CD14-positive monocyte (primary cell): ENCODE measurements at regions not wholly inside any gene's neighbourhood (a gene's known extent, or its start where the extent isn't known, plus 50 kb on each side); places are given as distances from the start of the nearest gene placed in this dataset.

ENCODE experiments used
- DNase-seq, 3 donors: peaks; one replicate each; pipeline ENCODE4 v3.0.0-alpha.2; 2011 to 2022
- H2AFZ ChIP-seq: 2 replicates; pipeline ENCODE4 v1.6.0; 2012; ENCODE audit warnings: mild to moderate bottlenecking, low read depth, low read length, inconsistent platforms; ENCODE audit not compliant: insufficient read depth, poor library complexity, severe bottlenecking
- H3K27ac ChIP-seq, 2 donors: 1 replicate in 1 of 2; 2 replicates in 1 of 2; pipeline ENCODE4 v1.5.1; 2012 to 2013; ENCODE audit warnings: low read length in 2 of 2, control low read depth in 1 of 2, inconsistent platforms in 1 of 2, low read depth in 1 of 2, mild to moderate bottlenecking in 1 of 2
- H3K27me3 ChIP-seq, 2 donors: one replicate each; pipeline versions ENCODE4 v1.6.0 to v1.6.1; 2011 to 2013; ENCODE audit warnings: low read length in 2 of 2; ENCODE audit not compliant: control insufficient read depth in 2 of 2, insufficient read depth in 2 of 2
- H3K36me3 ChIP-seq, 2 donors: replicated peaks in 1 of 2; 1 replicate in 1 of 2; 2 replicates in 1 of 2; pipeline versions ENCODE4 v1.5.1 to v1.6.1; 2012 to 2013; ENCODE audit warnings: low read length in 2 of 2, control low read depth in 1 of 2, inconsistent platforms in 1 of 2, mild to moderate bottlenecking in 1 of 2; ENCODE audit not compliant: insufficient read depth in 2 of 2, control insufficient read depth in 1 of 2
- H3K4me1 ChIP-seq, 2 donors: 1 replicate in 1 of 2; 2 replicates in 1 of 2; pipeline versions ENCODE4 v1.5.1 to v1.6.1; 2012 to 2013; ENCODE audit warnings: low read length in 2 of 2, control low read depth in 1 of 2, inconsistent platforms in 1 of 2, mild to moderate bottlenecking in 1 of 2, moderate library complexity in 1 of 2; ENCODE audit not compliant: insufficient read depth in 2 of 2, control insufficient read depth in 1 of 2
- H3K4me2 ChIP-seq: replicated peaks from 2 replicates; pipeline ENCODE3; 2012; ENCODE audit warnings: low read length, moderate library complexity, mild to moderate bottlenecking; ENCODE audit not compliant: poor library complexity, severe bottlenecking; ENCODE audit errors: extremely low read depth
- H3K4me3 ChIP-seq, 3 experiments: fragments of 200-600 bp in 1 of 3; sonication (generic) in 1 of 3; replicated peaks in 1 of 3; 1 replicate in 2 of 3; 2 replicates in 1 of 3; pipeline ENCODE4 v1.5.1; 2011 to 2013; ENCODE audit warnings: low read length in 3 of 3, mild to moderate bottlenecking in 3 of 3, control low read depth in 2 of 3, low read depth in 2 of 3, inconsistent platforms in 1 of 3, moderate library complexity in 1 of 3
- H3K79me2 ChIP-seq: 2 replicates; pipeline ENCODE4 v1.6.0; 2012; ENCODE audit warnings: mild to moderate bottlenecking, control low read depth, inconsistent platforms, low read length, moderate library complexity; ENCODE audit not compliant: insufficient read depth
- H3K9ac ChIP-seq: 2 replicates; pipeline ENCODE4 v1.6.0; 2017; ENCODE audit warnings: low read length, mild to moderate bottlenecking; ENCODE audit not compliant: insufficient read depth, poor library complexity, severe bottlenecking
- H3K9me3 ChIP-seq, 2 donors: replicated peaks in 1 of 2; 1 replicate in 1 of 2; 2 replicates in 1 of 2; pipeline versions ENCODE4 v1.5.1 to v1.6.1; 2012 to 2013; ENCODE audit warnings: low read length in 2 of 2, control low read depth in 1 of 2; ENCODE audit not compliant: control insufficient read depth in 1 of 2, insufficient read depth in 1 of 2
- H4K20me1 ChIP-seq: 2 replicates; pipeline ENCODE4 v1.6.0; 2012; ENCODE audit warnings: mild to moderate bottlenecking, low read length, control low read depth, moderate library complexity; ENCODE audit not compliant: insufficient read depth
- H3K27ac Mint-ChIP-seq, 7 donors: one replicate each; pipeline ENCODE4 v1.8.0; 2020; ENCODE audit warnings: mild to moderate bottlenecking in 7 of 7, mixed read lengths in 7 of 7, moderate library complexity in 6 of 7, inconsistent platforms in 2 of 7
- H3K27me3 Mint-ChIP-seq, 3 donors: one replicate each; pipeline ENCODE4 v1.8.0; 2021 to 2022; ENCODE audit warnings: low read depth in 3 of 3, mild to moderate bottlenecking in 3 of 3, mixed read lengths in 3 of 3, moderate library complexity in 3 of 3, inconsistent platforms in 1 of 3
- H3K36me3 Mint-ChIP-seq, 2 donors: one replicate each; pipeline ENCODE4 v1.8.0; 2020; ENCODE audit warnings: mixed read lengths in 2 of 2, inconsistent platforms in 1 of 2, mild to moderate bottlenecking in 1 of 2
- H3K4me1 Mint-ChIP-seq: one replicate; pipeline ENCODE4 v1.8.0; 2020; ENCODE audit warnings: mild to moderate bottlenecking, mixed read lengths
- H3K4me3 Mint-ChIP-seq, 2 donors: one replicate each; pipeline ENCODE4 v1.8.0; 2020; ENCODE audit warnings: mild to moderate bottlenecking in 2 of 2, mixed read lengths in 2 of 2, moderate library complexity in 1 of 2
- H3K9me3 Mint-ChIP-seq, 7 donors: one replicate each; pipeline ENCODE4 v1.8.0; 2020 to 2022; ENCODE audit warnings: mixed read lengths in 7 of 7, mild to moderate bottlenecking in 6 of 7, moderate library complexity in 6 of 7, inconsistent platforms in 2 of 7
- WGBS: methylation state at CpG from one replicate; pipeline ENCODE4 v1.1.5; 2013; ENCODE audit warnings: missing lambda C conversion rate; ENCODE audit not compliant: insufficient coverage; 5-methylcytosine and 5-hydroxymethylcytosine counted together
- intact Hi-C, 2 donors: fragments of 100-400 bp; cut with micrococcal nuclease; formaldehyde crosslinking; loops; one replicate each; pipeline versions ENCODE4 v1.15.0 to v1.15.1; 2023
- TF ChIP-seq, protein P1 (sequence below): fragments of 200-600 bp; IDR thresholded peaks from one replicate; pipeline ENCODE4 v1.8.0; 2022; ENCODE audit warnings: antibody characterized with exemption, mild to moderate bottlenecking

DNA sequence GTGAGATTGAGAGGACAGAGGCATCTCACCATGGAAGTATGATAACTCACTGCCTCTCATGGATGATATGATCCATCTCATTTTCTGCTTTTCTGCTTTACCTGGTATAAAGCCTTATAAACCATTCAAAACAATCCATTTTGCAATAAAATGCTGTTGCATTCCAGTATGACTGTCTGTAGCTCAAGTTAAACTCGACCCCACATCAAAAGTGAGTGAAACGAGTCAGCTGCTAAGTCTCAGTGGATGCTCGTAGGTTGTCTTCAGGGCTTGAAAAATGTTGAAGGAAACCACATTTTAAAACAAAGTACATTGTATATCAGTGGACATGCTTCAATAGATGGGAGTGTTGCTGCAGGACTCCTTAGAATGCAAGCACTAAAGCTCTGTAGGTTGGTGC, 839.0 kb downstream of the TUSC7 start:
- no peak overlapping the region for H3K9ac ChIP-seq
- Mint-ChIP-seq H3K36me3 (no peaks in the 10 kb centered on the region), H3K4me1 (peaks cover 18% of the 10 kb centered on the region), H3K27me3 (peaks cover 0 to 5% (median 3%) of the 10 kb centered on the region in 3 donors), H3K27ac (no peak overlapping the region), H3K9me3 (peaks cover 0 to 2% (median 0%) of the 10 kb centered on the region in 7 donors), H3K4me3 (no peak overlapping the region)
- H3K4me2 ChIP-seq = no peak overlapping the region
- TF ChIP-seq, protein P1, sequence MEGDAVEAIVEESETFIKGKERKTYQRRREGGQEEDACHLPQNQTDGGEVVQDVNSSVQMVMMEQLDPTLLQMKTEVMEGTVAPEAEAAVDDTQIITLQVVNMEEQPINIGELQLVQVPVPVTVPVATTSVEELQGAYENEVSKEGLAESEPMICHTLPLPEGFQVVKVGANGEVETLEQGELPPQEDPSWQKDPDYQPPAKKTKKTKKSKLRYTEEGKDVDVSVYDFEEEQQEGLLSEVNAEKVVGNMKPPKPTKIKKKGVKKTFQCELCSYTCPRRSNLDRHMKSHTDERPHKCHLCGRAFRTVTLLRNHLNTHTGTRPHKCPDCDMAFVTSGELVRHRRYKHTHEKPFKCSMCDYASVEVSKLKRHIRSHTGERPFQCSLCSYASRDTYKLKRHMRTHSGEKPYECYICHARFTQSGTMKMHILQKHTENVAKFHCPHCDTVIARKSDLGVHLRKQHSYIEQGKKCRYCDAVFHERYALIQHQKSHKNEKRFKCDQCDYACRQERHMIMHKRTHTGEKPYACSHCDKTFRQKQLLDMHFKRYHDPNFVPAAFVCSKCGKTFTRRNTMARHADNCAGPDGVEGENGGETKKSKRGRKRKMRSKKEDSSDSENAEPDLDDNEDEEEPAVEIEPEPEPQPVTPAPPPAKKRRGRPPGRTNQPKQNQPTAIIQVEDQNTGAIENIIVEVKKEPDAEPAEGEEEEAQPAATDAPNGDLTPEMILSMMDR = no peak
- H3K27me3 ChIP-seq = no peaks in the 10 kb centered on the region
- no peaks in the 10 kb centered on the region for H3K36me3 ChIP-seq
- no peaks in the 10 kb centered on the region for H3K9me3 ChIP-seq
- no peaks in the 10 kb centered on the region for H3K79me2 ChIP-seq
- WGBS = no CpG with 5 or more reads among the region's 3 CpGs
- intact Hi-C loops = no loop called here
- H3K4me1 ChIP-seq = peaks cover 5% of the 10 kb centered on the region in 2 donors
- no peak overlapping the region for H3K27ac ChIP-seq
- no peak for DNase-seq
- no peak overlapping the region for H3K4me3 ChIP-seq
- no peaks in the 10 kb centered on the region for H4K20me1 ChIP-seq
- H2AFZ ChIP-seq = no peak overlapping the region

DNA sequence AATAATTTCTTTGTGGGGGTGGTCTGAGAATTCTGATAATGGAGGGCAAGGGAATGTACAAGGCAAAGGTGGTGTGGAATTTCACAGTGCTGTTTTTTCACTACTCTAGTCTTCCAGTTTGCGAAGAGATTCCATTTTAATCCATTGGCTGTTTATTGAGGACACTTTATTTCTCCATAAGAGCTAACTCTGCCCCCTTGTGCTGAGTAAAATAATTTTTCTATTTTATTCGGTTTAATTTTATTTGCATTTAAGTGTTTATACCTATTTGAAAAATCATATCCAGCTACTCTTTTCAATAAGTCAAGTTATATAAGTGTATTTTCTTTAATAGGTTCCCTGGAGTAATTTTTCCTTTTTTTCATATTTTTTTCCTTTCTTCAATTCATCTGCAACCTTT, 840.1 kb downstream of the TUSC7 start:
- no peak overlapping the region for H3K4me3 Mint-ChIP-seq
- no peaks in the 10 kb centered on the region for H3K9me3 ChIP-seq
- peaks cover 5 to 9% of the 10 kb centered on the region in 2 donors for H3K4me1 ChIP-seq
- no peak overlapping the region for H3K9ac ChIP-seq
- H3K4me3 ChIP-seq = no peak overlapping the region
- H3K36me3 Mint-ChIP-seq = no peaks in the 10 kb centered on the region
- H3K27me3 Mint-ChIP-seq = peaks cover 0 to 3% (median 0%) of the 10 kb centered on the region in 3 donors
- no peak overlapping the region for H3K4me2 ChIP-seq
- WGBS = no CpG with 5 or more reads among the region's 2 CpGs
- H3K79me2 ChIP-seq = no peaks in the 10 kb centered on the region
- H3K27ac ChIP-seq = no peak overlapping the region
- H3K27me3 ChIP-seq = no peaks in the 10 kb centered on the region
- no peaks in the 10 kb centered on the region for H3K36me3 ChIP-seq
- peaks cover 0 to 3% (median 2%) of the 10 kb centered on the region in 7 donors for H3K9me3 Mint-ChIP-seq
- H4K20me1 ChIP-seq = no peaks in the 10 kb centered on the region
- no peak for DNase-seq
- intact Hi-C loops = no loop called here
- TF ChIP-seq, protein P1 = no peak
- no peak overlapping the region for H2AFZ ChIP-seq
- peaks cover 18% of the 10 kb centered on the region for H3K4me1 Mint-ChIP-seq
- no peak overlapping the region for H3K27ac Mint-ChIP-seq
